Cardiac muscle cell (in vitro differentiated cells and primary cell): ENCODE measurements at regions not wholly inside any gene's neighbourhood (a gene's known extent, or its start where the extent isn't known, plus 50 kb on each side); places are given as distances from the start of the nearest gene placed in this dataset.

Experiments used
- DNase-seq, 2 donors: peaks; one replicate each; pipeline versions ENCODE4 v3.0.0 to v3.0.0-alpha.2; 2010 to 2017; ENCODE audit warnings: low read depth in 1 of 2, low spot score in 1 of 2
- H3K27ac ChIP-seq: fragments of 200-600 bp; sonication (generic); 2 replicates; pipeline ENCODE4 v1.5.1; 2016
- H3K27me3 ChIP-seq: fragments of 200-600 bp; sonication (generic); 2 replicates; pipeline ENCODE4 v1.6.0; 2016; ENCODE audit warnings: control low read depth
- H3K36me3 ChIP-seq: fragments of 200-600 bp; sonication (generic); 2 replicates; pipeline ENCODE4 v1.5.1; 2016; ENCODE audit warnings: control low read depth
- H3K4me1 ChIP-seq: fragments of 200-600 bp; sonication (generic); 2 replicates; pipeline ENCODE4 v1.8.1; 2017; ENCODE audit warnings: low read depth, mild to moderate bottlenecking, mixed run types
- H3K4me3 ChIP-seq: fragments of 200-600 bp; sonication (generic); 2 replicates; pipeline ENCODE4 v1.5.1; 2016; ENCODE audit warnings: mild to moderate bottlenecking
- H3K9me3 ChIP-seq: fragments of 200-600 bp; sonication (generic); 2 replicates; pipeline ENCODE4 v1.5.1; 2017; ENCODE audit warnings: low read depth, mild to moderate bottlenecking, control low read depth
- TF ChIP-seq, protein P1 (sequence below): IDR thresholded peaks from 2 replicates; pipeline ENCODE4 v1.5.1; 2012; ENCODE audit warnings: low read depth, mild to moderate bottlenecking, low read length

- Histone ChIP-seq H3K27me3 (no peaks in the 10 kb centered on the region), H3K36me3 (no peaks in the 10 kb centered on the region), H3K9me3 (no peaks in the 10 kb centered on the region), H3K27ac (no peak overlapping the region), H3K4me3 (no peak overlapping the region), H3K4me1 (no peaks in the 10 kb centered on the region)
- TF ChIP-seq, protein P1, sequence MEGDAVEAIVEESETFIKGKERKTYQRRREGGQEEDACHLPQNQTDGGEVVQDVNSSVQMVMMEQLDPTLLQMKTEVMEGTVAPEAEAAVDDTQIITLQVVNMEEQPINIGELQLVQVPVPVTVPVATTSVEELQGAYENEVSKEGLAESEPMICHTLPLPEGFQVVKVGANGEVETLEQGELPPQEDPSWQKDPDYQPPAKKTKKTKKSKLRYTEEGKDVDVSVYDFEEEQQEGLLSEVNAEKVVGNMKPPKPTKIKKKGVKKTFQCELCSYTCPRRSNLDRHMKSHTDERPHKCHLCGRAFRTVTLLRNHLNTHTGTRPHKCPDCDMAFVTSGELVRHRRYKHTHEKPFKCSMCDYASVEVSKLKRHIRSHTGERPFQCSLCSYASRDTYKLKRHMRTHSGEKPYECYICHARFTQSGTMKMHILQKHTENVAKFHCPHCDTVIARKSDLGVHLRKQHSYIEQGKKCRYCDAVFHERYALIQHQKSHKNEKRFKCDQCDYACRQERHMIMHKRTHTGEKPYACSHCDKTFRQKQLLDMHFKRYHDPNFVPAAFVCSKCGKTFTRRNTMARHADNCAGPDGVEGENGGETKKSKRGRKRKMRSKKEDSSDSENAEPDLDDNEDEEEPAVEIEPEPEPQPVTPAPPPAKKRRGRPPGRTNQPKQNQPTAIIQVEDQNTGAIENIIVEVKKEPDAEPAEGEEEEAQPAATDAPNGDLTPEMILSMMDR, result no peak
- no peak for DNase-seq
These were observed 440.6 kb upstream of the PAPPA start for GRCh38 chr9:115712981-115713380.

DNA sequence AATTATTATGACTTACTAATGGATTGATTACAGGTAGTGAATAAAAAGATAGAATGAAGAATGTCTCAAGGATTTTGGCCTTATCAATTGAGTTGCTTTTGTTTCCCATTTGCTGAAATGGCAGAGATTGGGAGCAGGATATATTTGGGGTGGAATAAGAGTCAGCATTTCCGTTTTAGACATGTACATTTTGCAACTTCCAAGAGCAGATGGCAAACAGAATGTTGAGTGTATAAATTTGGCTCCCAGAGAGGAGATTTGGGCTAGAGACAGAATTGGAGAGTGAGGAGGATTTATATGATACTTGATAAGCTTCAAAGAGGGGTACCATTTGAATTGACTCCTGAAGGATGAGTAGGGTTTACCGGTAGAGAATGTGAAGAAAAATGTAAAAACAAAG, 437.9 kb upstream of the PAPPA start:
- Histone ChIP-seq H3K27me3 (no peaks in the 10 kb centered on the region), H3K9me3 (no peaks in the 10 kb centered on the region), H3K4me3 (no peak overlapping the region), H3K4me1 (no peaks in the 10 kb centered on the region), H3K36me3 (no peaks in the 10 kb centered on the region), H3K27ac (no peak overlapping the region)
- DNase-seq, result no peak
- TF ChIP-seq, protein P1, result no peak

- no peak for DNase-seq
- H3K4me3 ChIP-seq, result no peak overlapping the region
- no peaks in the 10 kb centered on the region for H3K36me3 ChIP-seq
- H3K27me3 ChIP-seq, result no peaks in the 10 kb centered on the region
- no peak overlapping the region for H3K27ac ChIP-seq
- TF ChIP-seq, protein P1, result no peak
- H3K9me3 ChIP-seq, result no peaks in the 10 kb centered on the region
- H3K4me1 ChIP-seq, result no peaks in the 10 kb centered on the region
These were observed 436.3 kb upstream of the PAPPA start for GRCh38 chr9:115717298-115717697.

DNA sequence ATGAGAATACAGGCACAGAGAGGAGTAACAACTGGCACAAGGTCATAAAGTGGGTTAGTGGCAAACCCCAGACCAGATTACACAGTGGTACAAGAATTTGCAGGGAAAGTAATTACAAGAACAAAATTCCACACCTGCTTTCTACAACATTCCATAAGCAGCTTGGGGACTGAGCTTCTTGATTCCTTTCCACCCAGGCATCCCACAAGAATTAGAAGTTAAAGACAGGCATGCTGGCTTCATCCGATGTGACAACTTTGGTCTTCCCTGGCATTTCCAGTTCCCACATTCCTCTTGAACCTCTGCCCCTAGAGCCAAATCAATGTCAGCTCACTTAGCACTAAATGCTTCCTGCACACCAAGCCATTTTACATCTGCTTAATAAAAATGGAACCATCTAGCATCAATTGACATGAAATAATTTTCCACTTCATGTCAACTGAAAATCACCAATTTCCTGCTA, 435.8 kb upstream of the PAPPA start:
- Histone ChIP-seq H3K27ac (no peak overlapping the region), H3K36me3 (no peaks in the 10 kb centered on the region), H3K4me3 (no peak overlapping the region), H3K4me1 (no peaks in the 10 kb centered on the region), H3K9me3 (no peaks in the 10 kb centered on the region), H3K27me3 (no peaks in the 10 kb centered on the region)
- TF ChIP-seq, protein P1, result no peak
- DNase-seq, result no peak

DNA sequence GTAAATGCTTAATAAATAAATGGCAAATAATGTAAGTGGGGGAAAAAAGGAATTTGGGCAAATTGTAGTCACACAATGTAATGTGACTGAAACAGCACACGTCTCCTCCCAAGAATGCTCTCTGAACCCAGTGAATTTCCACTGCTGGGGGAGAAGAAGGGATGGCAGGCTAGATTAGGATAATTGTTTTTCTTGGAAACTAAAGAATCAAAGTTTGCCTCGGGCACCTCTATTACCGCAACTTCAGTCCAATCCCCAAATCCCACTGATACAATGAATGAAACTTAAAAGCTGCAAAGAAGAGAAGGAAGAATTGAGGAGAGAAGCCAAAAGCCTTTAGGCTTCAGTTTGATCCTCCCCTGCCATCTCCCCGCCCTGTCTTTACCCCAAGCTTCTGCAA, 423.2 kb upstream of the PAPPA start:
- H3K4me3 ChIP-seq, result no peak overlapping the region
- no peaks in the 10 kb centered on the region for H3K9me3 ChIP-seq
- no peaks in the 10 kb centered on the region for H3K4me1 ChIP-seq
- TF ChIP-seq, protein P1, result no peak
- DNase-seq, result no peak
- H3K27me3 ChIP-seq, result no peaks in the 10 kb centered on the region
- H3K27ac ChIP-seq, result no peak overlapping the region
- no peaks in the 10 kb centered on the region for H3K36me3 ChIP-seq

DNA sequence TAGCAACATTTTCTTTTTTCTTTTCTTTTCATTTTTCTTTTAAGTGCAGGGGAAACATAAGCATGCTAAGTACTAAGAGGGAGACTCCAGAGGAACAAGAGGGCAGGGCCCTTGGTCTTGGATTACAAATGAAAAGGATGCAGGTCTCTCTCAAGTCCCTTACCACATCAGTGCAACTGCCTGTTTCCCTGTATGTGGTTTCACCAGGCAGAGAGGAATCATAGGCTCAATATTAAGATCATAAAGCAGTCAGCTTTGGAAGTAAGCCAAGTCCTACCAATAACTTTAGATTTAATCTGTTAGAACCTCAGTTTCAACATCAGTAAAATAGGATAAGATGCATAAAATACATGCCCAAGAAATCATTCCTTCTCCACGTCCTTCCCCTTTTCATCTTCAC, 422.7 kb upstream of the PAPPA start:
- TF ChIP-seq, protein P1, result no peak
- Histone ChIP-seq H3K36me3 (no peaks in the 10 kb centered on the region), H3K27me3 (no peaks in the 10 kb centered on the region), H3K4me1 (no peaks in the 10 kb centered on the region), H3K4me3 (no peak overlapping the region), H3K9me3 (no peaks in the 10 kb centered on the region), H3K27ac (no peak overlapping the region)
- peak in 1 of 2 donors; percentile 9 for DNase-seq
